Embryonic facial prominence (tissue), 1 donor: ENCODE measurements at regions not wholly inside any gene's neighbourhood (a gene's known extent, or its start where the extent isn't known, plus 50 kb on each side); places are given as distances from the start of the nearest gene placed in this dataset.

ENCODE experiments used
- DNase-seq: peaks from one replicate; pipeline ENCODE4 v3.0.0-alpha.2; 2016; ENCODE audit errors: extremely low spot score

- no peak for DNase-seq
Observed at GRCh38 chr7:17689361-17689902, 250.9 kb downstream of the SNX13 start.

- DNase-seq: no peak
Observed at GRCh38 chr7:17690030-17690429, 250.3 kb downstream of the SNX13 start.

GRCh38 chr7:17696422-17696821 lies 243.9 kb downstream of the SNX13 start:
- DNase-seq: no peak

- DNase-seq: no peak
Observed at GRCh38 chr7:17697128-17697881, 243.0 kb downstream of the SNX13 start.

GRCh38 chr7:17699696-17700095 lies 240.6 kb downstream of the SNX13 start:
- no peak for DNase-seq

GRCh38 chr7:17700138-17700537 lies 240.2 kb downstream of the SNX13 start:
- no peak for DNase-seq

- DNase-seq: no peak
Observed at GRCh38 chr7:17706275-17706674, 234.0 kb downstream of the SNX13 start.

GRCh38 chr7:17706734-17707133 lies 233.6 kb downstream of the SNX13 start:
- no peak for DNase-seq

GRCh38 chr7:17709127-17709526 lies 231.2 kb downstream of the SNX13 start:
- DNase-seq: no peak

- no peak for DNase-seq
Observed at GRCh38 chr7:17709599-17709998, 230.7 kb downstream of the SNX13 start.

- DNase-seq: no peak
Observed at GRCh38 chr7:17710312-17710711, 230.0 kb downstream of the SNX13 start.

GRCh38 chr7:17713584-17713983 lies 226.7 kb downstream of the SNX13 start:
- DNase-seq: no peak

GRCh38 chr7:17716816-17717215 lies 223.5 kb downstream of the SNX13 start:
- DNase-seq: no peak

- DNase-seq: no peak
Observed at GRCh38 chr7:17719998-17720397, 220.3 kb downstream of the SNX13 start.

GRCh38 chr7:17721736-17722285 lies 218.5 kb downstream of the SNX13 start:
- no peak for DNase-seq

- no peak for DNase-seq
Observed at GRCh38 chr7:17722798-17723197, 217.5 kb downstream of the SNX13 start.

GRCh38 chr7:17725821-17726220 lies 214.5 kb downstream of the SNX13 start:
- no peak for DNase-seq

- no peak for DNase-seq
Observed at GRCh38 chr7:17732083-17732482, 208.2 kb downstream of the SNX13 start.
